ENCODE measurements at regions not wholly inside any gene's neighbourhood (a gene's known extent, or its start where the extent isn't known, plus 50 kb on each side); places are given as distances from the start of the nearest gene placed in this dataset.

GRCh38 chr7:85275204-85275603 is 88.3 kb upstream of the SEMA3D start:
- no peak for TF ChIP-seq POLR2AphosphoS5 (IDR thresholded peaks at IDR 0.05)
- no peak for TF ChIP-seq POLR2A (IDR thresholded peaks at IDR 0.05)

Measured in breast epithelium (tissue), 3 donors.